ENCODE measurements at regions not wholly inside any gene's neighbourhood (a gene's known extent, or its start where the extent isn't known, plus 50 kb on each side); places are given as distances from the start of the nearest gene placed in this dataset.

DNA sequence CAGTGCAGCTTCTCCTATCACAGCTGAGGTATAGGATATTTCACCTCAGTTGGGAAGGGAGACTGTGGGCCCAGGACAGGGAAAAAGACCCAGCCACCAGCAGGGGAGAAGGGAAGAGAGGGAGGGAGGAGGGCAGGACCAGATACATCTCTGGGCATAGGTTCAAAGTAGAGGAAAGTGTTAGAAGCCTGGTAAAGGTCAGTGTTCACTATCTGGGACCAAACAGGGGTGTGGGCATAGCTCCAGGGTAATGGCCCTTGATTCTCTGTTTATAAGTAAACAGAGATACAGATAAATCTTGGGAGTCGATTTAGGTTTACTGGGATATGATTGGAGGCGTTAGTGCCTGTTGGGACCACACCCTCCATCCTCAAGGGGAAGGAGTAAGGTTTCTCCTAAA is 266.2 kb downstream of the LRFN2 start:
- H3K36me3 ChIP-seq (ENCODE audit: control insufficient read depth in 2 of 2, extremely low read depth in 1 of 2, insufficient read depth in 2 of 2, low read length in 2 of 2): no peaks in the 10 kb centered on the region
- dilution Hi-C loops (cut with MboI; ENCODE audit: extremely low pct_ligation_motif_present, low sequenced_read_pairs): no loop called here
- H3K9me1 ChIP-seq (ENCODE audit: control insufficient read depth, extremely low read depth, insufficient read depth, low read length): no peaks in the 10 kb centered on the region
- H3K4me2 ChIP-seq (ENCODE audit: control insufficient read depth, extremely low read depth, insufficient read depth, low read depth, low read length): no peak overlapping the region
- no peaks in the 10 kb centered on the region for H4K20me1 ChIP-seq (ENCODE audit: control insufficient read depth, extremely low read depth, insufficient read depth, low read length)
- no peak overlapping the region for H3K27ac ChIP-seq (ENCODE audit: control insufficient read depth, insufficient read depth, low read length)
- H3K27me3 ChIP-seq (ENCODE audit: control insufficient read depth, extremely low read depth, insufficient read depth, low read length): peaks cover 20% of the 10 kb centered on the region
- FAIRE-seq (no peak), DNase-seq (ENCODE audit: low read depth, low spot score) (no peak)
- H3K9ac ChIP-seq (ENCODE audit: control insufficient read depth, extremely low read depth, insufficient read depth, low read length): no peak overlapping the region
- H3K4me1 ChIP-seq (ENCODE audit: control insufficient read depth, extremely low read depth, insufficient read depth, low read length): no peaks in the 10 kb centered on the region
- no peak overlapping the region for H3K4me3 ChIP-seq (ENCODE audit: control insufficient read depth in 2 of 3, extremely low read depth in 1 of 3, insufficient read depth in 2 of 3, low read depth in 1 of 3, low read length in 3 of 3)
- no peaks in the 10 kb centered on the region for H3K79me2 ChIP-seq (ENCODE audit: control insufficient read depth, insufficient read depth, low read length)
- H2AFZ ChIP-seq (ENCODE audit: control insufficient read depth, low read length): no peak overlapping the region
- TF ChIP-seq, protein P1, sequence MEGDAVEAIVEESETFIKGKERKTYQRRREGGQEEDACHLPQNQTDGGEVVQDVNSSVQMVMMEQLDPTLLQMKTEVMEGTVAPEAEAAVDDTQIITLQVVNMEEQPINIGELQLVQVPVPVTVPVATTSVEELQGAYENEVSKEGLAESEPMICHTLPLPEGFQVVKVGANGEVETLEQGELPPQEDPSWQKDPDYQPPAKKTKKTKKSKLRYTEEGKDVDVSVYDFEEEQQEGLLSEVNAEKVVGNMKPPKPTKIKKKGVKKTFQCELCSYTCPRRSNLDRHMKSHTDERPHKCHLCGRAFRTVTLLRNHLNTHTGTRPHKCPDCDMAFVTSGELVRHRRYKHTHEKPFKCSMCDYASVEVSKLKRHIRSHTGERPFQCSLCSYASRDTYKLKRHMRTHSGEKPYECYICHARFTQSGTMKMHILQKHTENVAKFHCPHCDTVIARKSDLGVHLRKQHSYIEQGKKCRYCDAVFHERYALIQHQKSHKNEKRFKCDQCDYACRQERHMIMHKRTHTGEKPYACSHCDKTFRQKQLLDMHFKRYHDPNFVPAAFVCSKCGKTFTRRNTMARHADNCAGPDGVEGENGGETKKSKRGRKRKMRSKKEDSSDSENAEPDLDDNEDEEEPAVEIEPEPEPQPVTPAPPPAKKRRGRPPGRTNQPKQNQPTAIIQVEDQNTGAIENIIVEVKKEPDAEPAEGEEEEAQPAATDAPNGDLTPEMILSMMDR (optimal IDR thresholded peaks at IDR 0.05 in 1 of 3, IDR thresholded peaks at IDR 0.05 in 1 of 3, conservative IDR thresholded peaks at IDR 0.05 in 1 of 3; ENCODE audit: extremely low read depth in 1 of 3, insufficient read depth in 2 of 3, low read length in 3 of 3): no peak
- no peak for TF ChIP-seq EZH2 (IDR thresholded peaks at IDR 0.05; ENCODE audit: low read length)
- H3K9me3 ChIP-seq (ENCODE audit: control insufficient read depth, low read depth, low read length): no peaks in the 10 kb centered on the region

DNA sequence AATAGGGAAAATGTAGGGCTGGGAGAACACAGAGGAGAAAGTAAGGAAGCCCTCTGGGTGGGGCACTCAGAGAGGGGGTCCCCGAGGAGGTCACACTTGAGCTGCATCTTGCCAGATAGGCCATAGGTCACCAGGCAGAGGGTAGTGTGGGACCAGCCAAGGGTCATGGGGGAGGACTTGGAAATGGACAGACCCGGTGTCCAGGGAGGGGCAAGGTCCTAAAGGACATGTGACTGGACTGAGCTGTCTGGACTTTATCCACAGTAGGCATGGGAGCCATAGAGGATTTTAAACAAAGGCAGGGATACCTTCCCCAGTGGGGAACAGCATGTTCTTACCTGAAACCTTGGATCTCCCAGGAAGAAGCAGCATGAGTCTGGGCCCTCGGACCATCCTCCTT is 266.7 kb downstream of the LRFN2 start:
- Histone ChIP-seq H3K27me3 (ENCODE audit: control insufficient read depth, extremely low read depth, insufficient read depth, low read length) (peaks cover 15% of the 10 kb centered on the region), H3K27ac (ENCODE audit: control insufficient read depth, insufficient read depth, low read length) (no peak overlapping the region), H3K4me3 (ENCODE audit: control insufficient read depth in 2 of 3, extremely low read depth in 1 of 3, insufficient read depth in 2 of 3, low read depth in 1 of 3, low read length in 3 of 3) (no peak overlapping the region), H3K4me2 (ENCODE audit: control insufficient read depth, extremely low read depth, insufficient read depth, low read depth, low read length) (no peak overlapping the region), H3K9me1 (ENCODE audit: control insufficient read depth, extremely low read depth, insufficient read depth, low read length) (no peaks in the 10 kb centered on the region), H4K20me1 (ENCODE audit: control insufficient read depth, extremely low read depth, insufficient read depth, low read length) (no peaks in the 10 kb centered on the region), H3K9me3 (ENCODE audit: control insufficient read depth, low read depth, low read length) (no peaks in the 10 kb centered on the region), H3K4me1 (ENCODE audit: control insufficient read depth, extremely low read depth, insufficient read depth, low read length) (no peaks in the 10 kb centered on the region), H3K9ac (ENCODE audit: control insufficient read depth, extremely low read depth, insufficient read depth, low read length) (no peak overlapping the region), H2AFZ (ENCODE audit: control insufficient read depth, low read length) (no peak overlapping the region), H3K36me3 (ENCODE audit: control insufficient read depth in 2 of 2, extremely low read depth in 1 of 2, insufficient read depth in 2 of 2, low read length in 2 of 2) (no peaks in the 10 kb centered on the region), H3K79me2 (ENCODE audit: control insufficient read depth, insufficient read depth, low read length) (no peaks in the 10 kb centered on the region)
- TF ChIP-seq, protein P1 (optimal IDR thresholded peaks at IDR 0.05 in 1 of 3, IDR thresholded peaks at IDR 0.05 in 1 of 3, conservative IDR thresholded peaks at IDR 0.05 in 1 of 3; ENCODE audit: extremely low read depth in 1 of 3, insufficient read depth in 2 of 3, low read length in 3 of 3): no peak
- TF ChIP-seq EZH2 (IDR thresholded peaks at IDR 0.05; ENCODE audit: low read length): no peak
- dilution Hi-C loops (cut with MboI; ENCODE audit: extremely low pct_ligation_motif_present, low sequenced_read_pairs): no loop called here
- no peak for DNase-seq (ENCODE audit: low read depth, low spot score)
- FAIRE-seq: no peak

Data from keratinocyte (primary cell).